ENCODE measurements at regions not wholly inside any gene's neighbourhood (a gene's known extent, or its start where the extent isn't known, plus 50 kb on each side); places are given as distances from the start of the nearest gene placed in this dataset.

- H3K9me2 ChIP-seq (replicated peaks; ENCODE audit: low read depth, low read length) = no peaks in the 10 kb centered on the region
- no peaks in the 10 kb centered on the region for H3K9me3 ChIP-seq (ENCODE audit: insufficient read depth, low read depth, low read length)
- no peaks in the 10 kb centered on the region for H3K27me3 ChIP-seq (ENCODE audit: insufficient read depth, low read length, poor library complexity, severe bottlenecking)
- no peaks in the 10 kb centered on the region for H3K36me3 ChIP-seq (ENCODE audit: insufficient read depth, low read length)
- no peak overlapping the region for H3K4me3 ChIP-seq (ENCODE audit: low read length, poor library complexity, severe bottlenecking)
- no peak overlapping the region for H3K4me2 ChIP-seq (ENCODE audit: low read depth, low read length, poor library complexity, severe bottlenecking)
- no peak overlapping the region for H2AFZ ChIP-seq (ENCODE audit: low read length)
- H3F3A ChIP-seq (ENCODE audit: low read depth) = no peaks in the 10 kb centered on the region
- no peak for TF ChIP-seq CTCF (conservative IDR thresholded peaks at IDR 0.05; ENCODE audit: low read length)
- no peak for TF ChIP-seq EZH2phosphoT487 (IDR thresholded peaks at IDR 0.05; ENCODE audit: borderline replicate concordance)
- no peaks in the 10 kb centered on the region for H4K20me1 ChIP-seq (ENCODE audit: insufficient read depth, low read length, poor library complexity, severe bottlenecking)
- no peak overlapping the region for H3K9ac ChIP-seq (ENCODE audit: low read depth, low read length, poor library complexity, severe bottlenecking)
- H3K79me2 ChIP-seq (ENCODE audit: insufficient read depth, low read length) = no peaks in the 10 kb centered on the region
- H3K4me1 ChIP-seq (ENCODE audit: insufficient read depth, low read length, poor library complexity, severe bottlenecking) = no peaks in the 10 kb centered on the region
Observed at GRCh38 chr21:25427828-25428227, 179.5 kb downstream of the MRPL39 start.

DNA sequence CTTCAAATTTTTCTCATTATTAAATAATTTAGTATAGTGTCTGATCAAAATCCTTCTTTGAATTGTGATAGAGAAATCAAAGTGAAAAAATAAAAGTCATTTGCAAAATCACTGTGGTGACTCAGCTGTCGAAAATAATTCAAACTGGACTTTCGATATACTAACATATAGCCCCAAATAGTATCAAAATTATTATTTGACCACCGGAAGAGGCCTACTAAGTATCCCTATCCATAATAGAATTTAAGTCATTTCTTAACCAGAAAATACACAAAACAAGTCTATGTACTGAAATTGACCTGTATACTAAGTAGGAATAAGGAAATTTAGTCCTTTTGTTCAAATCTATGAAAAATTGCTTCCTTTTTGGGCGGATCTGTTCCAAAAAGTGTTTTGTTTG lies 180.7 kb downstream of the MRPL39 start:
- no peak for TF ChIP-seq EZH2phosphoT487 (IDR thresholded peaks at IDR 0.05; ENCODE audit: borderline replicate concordance)
- TF ChIP-seq CTCF (conservative IDR thresholded peaks at IDR 0.05; ENCODE audit: low read length) = no peak
- H3K9me3 ChIP-seq (ENCODE audit: insufficient read depth, low read depth, low read length) = no peaks in the 10 kb centered on the region
- no peaks in the 10 kb centered on the region for H3K79me2 ChIP-seq (ENCODE audit: insufficient read depth, low read length)
- no peaks in the 10 kb centered on the region for H4K20me1 ChIP-seq (ENCODE audit: insufficient read depth, low read length, poor library complexity, severe bottlenecking)
- no peaks in the 10 kb centered on the region for H3K36me3 ChIP-seq (ENCODE audit: insufficient read depth, low read length)
- no peak overlapping the region for H3K9ac ChIP-seq (ENCODE audit: low read depth, low read length, poor library complexity, severe bottlenecking)
- H3K4me1 ChIP-seq (ENCODE audit: insufficient read depth, low read length, poor library complexity, severe bottlenecking) = peaks cover 7% of the 10 kb centered on the region
- H3K9me2 ChIP-seq (replicated peaks; ENCODE audit: low read depth, low read length) = no peaks in the 10 kb centered on the region
- no peak overlapping the region for H3K4me3 ChIP-seq (ENCODE audit: low read length, poor library complexity, severe bottlenecking)
- H3F3A ChIP-seq (ENCODE audit: low read depth) = no peaks in the 10 kb centered on the region
- H3K4me2 ChIP-seq (ENCODE audit: low read depth, low read length, poor library complexity, severe bottlenecking) = no peak overlapping the region
- H2AFZ ChIP-seq (ENCODE audit: low read length) = no peak overlapping the region
- no peaks in the 10 kb centered on the region for H3K27me3 ChIP-seq (ENCODE audit: insufficient read depth, low read length, poor library complexity, severe bottlenecking)

- Histone ChIP-seq H3K9me3 (ENCODE audit: insufficient read depth, low read depth, low read length) (no peaks in the 10 kb centered on the region), H3F3A (ENCODE audit: low read depth) (no peaks in the 10 kb centered on the region), H3K4me2 (ENCODE audit: low read depth, low read length, poor library complexity, severe bottlenecking) (no peak overlapping the region), H3K4me3 (ENCODE audit: low read length, poor library complexity, severe bottlenecking) (no peak overlapping the region), H3K79me2 (ENCODE audit: insufficient read depth, low read length) (no peaks in the 10 kb centered on the region), H4K20me1 (ENCODE audit: insufficient read depth, low read length, poor library complexity, severe bottlenecking) (no peaks in the 10 kb centered on the region), H3K4me1 (ENCODE audit: insufficient read depth, low read length, poor library complexity, severe bottlenecking) (peaks cover 7% of the 10 kb centered on the region), H3K9me2 (replicated peaks; ENCODE audit: low read depth, low read length) (no peaks in the 10 kb centered on the region), H3K27me3 (ENCODE audit: insufficient read depth, low read length, poor library complexity, severe bottlenecking) (no peaks in the 10 kb centered on the region), H3K36me3 (ENCODE audit: insufficient read depth, low read length) (no peaks in the 10 kb centered on the region), H3K9ac (ENCODE audit: low read depth, low read length, poor library complexity, severe bottlenecking) (no peak overlapping the region), H2AFZ (ENCODE audit: low read length) (no peak overlapping the region)
- TF ChIP-seq EZH2phosphoT487 (IDR thresholded peaks at IDR 0.05; ENCODE audit: borderline replicate concordance) (no peak), CTCF (conservative IDR thresholded peaks at IDR 0.05; ENCODE audit: low read length) (no peak)
Observed at GRCh38 chr21:25425156-25425555, 182.1 kb downstream of the MRPL39 start.

All from Loucy (cell line).